HG03097 (cell line): ENCODE measurements at regions not wholly inside any gene's neighbourhood (a gene's known extent, or its start where the extent isn't known, plus 50 kb on each side); places are given as distances from the start of the nearest gene placed in this dataset.
"Not testable (repeated sequence)": the region's sequence is repeated elsewhere in the genome, so short reads cannot be mapped to it uniquely, and the experiment has no call there.

ENCODE experiments used
- ATAC-seq: cut with Tn5 transposase; IDR thresholded peaks from one replicate; pipeline ENCODE4 v1.9.1; 2021; ENCODE audit not compliant: unreplicated experiment, low FRiP score

- ATAC-seq, result no peak
These were observed 1096.5 kb upstream of the TMEM132C start for GRCh38 chr12:127170226-127171180.

GRCh38 chr12:127172861-127173260 is 1094.1 kb upstream of the TMEM132C start:
- ATAC-seq, result no peak

- ATAC-seq, result not testable (repeated sequence)
These were observed 1093.0 kb upstream of the TMEM132C start for GRCh38 chr12:127173971-127174370.

GRCh38 chr12:127174881-127175280 is 1092.1 kb upstream of the TMEM132C start:
- no peak for ATAC-seq

- no peak for ATAC-seq
These were observed 1091.6 kb upstream of the TMEM132C start for GRCh38 chr12:127175361-127175760.

- ATAC-seq, result no peak
These were observed 1090.2 kb upstream of the TMEM132C start for GRCh38 chr12:127176804-127177203.

- no peak for ATAC-seq
These were observed 1088.9 kb upstream of the TMEM132C start for GRCh38 chr12:127178052-127178451.

GRCh38 chr12:127178463-127178862 is 1088.5 kb upstream of the TMEM132C start:
- ATAC-seq, result no peak

GRCh38 chr12:127179176-127179575 is 1087.8 kb upstream of the TMEM132C start:
- no peak for ATAC-seq

- ATAC-seq, result no peak
These were observed 1085.0 kb upstream of the TMEM132C start for GRCh38 chr12:127182018-127182417.

- ATAC-seq, result no peak
These were observed 1077.0 kb upstream of the TMEM132C start for GRCh38 chr12:127189992-127190391.

GRCh38 chr12:127191129-127191528 is 1075.8 kb upstream of the TMEM132C start:
- no peak for ATAC-seq

GRCh38 chr12:127192391-127192790 is 1074.6 kb upstream of the TMEM132C start:
- ATAC-seq, result no peak

- no peak for ATAC-seq
These were observed 1073.6 kb upstream of the TMEM132C start for GRCh38 chr12:127193341-127193740.

- no peak for ATAC-seq
These were observed 1072.8 kb upstream of the TMEM132C start for GRCh38 chr12:127194176-127194575.

- ATAC-seq, result no peak
These were observed 1061.0 kb upstream of the TMEM132C start for GRCh38 chr12:127205781-127206555.

- ATAC-seq, result no peak
These were observed 1057.7 kb upstream of the TMEM132C start for GRCh38 chr12:127209318-127209717.

- no peak for ATAC-seq
These were observed 1052.8 kb upstream of the TMEM132C start for GRCh38 chr12:127214186-127214585.

- ATAC-seq, result no peak
These were observed 1044.0 kb upstream of the TMEM132C start for GRCh38 chr12:127223011-127223410.

GRCh38 chr12:127223731-127224130 is 1043.2 kb upstream of the TMEM132C start:
- ATAC-seq, result no peak

GRCh38 chr12:127230843-127231260 is 1036.1 kb upstream of the TMEM132C start:
- ATAC-seq, result no peak
